Daoy (cell line): ENCODE measurements at regions not wholly inside any gene's neighbourhood (a gene's known extent, or its start where the extent isn't known, plus 50 kb on each side); places are given as distances from the start of the nearest gene placed in this dataset.

Experiments
- DNase-seq: peaks from one replicate; pipeline ENCODE4 v3.0.0-alpha.2; 2015; ENCODE audit warnings: low read depth

DNA sequence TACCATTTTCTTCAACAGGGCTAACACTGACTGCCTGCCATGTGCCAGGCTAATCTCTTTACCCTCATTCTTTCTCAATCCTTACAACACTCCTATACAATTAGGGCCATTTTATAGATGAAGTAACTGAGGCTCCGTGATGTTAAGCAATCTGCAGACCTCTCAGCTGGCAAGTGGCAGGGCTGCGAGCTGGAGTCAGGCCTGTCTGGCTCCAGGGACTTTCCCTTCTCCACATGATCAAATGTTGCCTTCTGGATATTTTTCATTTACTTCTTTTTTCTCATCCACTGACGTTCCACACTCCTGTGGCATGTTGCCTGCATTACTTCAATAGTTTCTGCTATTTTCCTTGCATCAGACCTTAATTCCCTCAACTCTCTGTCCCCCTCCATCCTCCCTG lies 55.2 kb upstream of the TAGAP start:
- DNase-seq = no peak

GRCh38 chr6:159099276-159099675 lies 54.5 kb upstream of the TAGAP start:
- DNase-seq = no peak

DNA sequence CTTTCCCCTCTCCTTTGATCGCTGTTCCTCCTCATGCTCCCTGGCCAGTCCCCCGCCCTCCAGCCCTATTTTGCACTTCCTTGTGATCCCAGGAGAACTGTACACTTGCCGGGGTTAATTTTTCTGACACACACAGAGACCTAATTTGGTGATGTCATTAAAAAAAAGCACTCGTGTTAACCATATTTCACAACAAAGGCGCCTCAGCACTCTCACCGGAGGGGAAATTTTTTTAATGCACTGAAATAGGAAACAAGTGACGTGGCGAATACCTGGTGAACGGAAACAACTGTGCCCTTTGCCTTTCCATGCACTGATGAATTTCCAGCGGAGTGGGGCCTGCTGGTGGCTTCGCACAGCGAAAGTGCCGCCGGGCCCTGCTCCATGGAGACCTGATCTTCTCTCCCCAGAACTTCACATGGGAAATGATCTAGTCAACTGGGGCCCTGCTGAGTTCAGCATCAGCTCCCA lies 53.9 kb upstream of the TAGAP start:
- DNase-seq = no peak

- DNase-seq = no peak
These were observed 52.5 kb upstream of the TAGAP start for GRCh38 chr6:159097256-159097655.

- no peak for DNase-seq
These were observed 50.8 kb upstream of the TAGAP start for GRCh38 chr6:159095616-159096015.

DNA sequence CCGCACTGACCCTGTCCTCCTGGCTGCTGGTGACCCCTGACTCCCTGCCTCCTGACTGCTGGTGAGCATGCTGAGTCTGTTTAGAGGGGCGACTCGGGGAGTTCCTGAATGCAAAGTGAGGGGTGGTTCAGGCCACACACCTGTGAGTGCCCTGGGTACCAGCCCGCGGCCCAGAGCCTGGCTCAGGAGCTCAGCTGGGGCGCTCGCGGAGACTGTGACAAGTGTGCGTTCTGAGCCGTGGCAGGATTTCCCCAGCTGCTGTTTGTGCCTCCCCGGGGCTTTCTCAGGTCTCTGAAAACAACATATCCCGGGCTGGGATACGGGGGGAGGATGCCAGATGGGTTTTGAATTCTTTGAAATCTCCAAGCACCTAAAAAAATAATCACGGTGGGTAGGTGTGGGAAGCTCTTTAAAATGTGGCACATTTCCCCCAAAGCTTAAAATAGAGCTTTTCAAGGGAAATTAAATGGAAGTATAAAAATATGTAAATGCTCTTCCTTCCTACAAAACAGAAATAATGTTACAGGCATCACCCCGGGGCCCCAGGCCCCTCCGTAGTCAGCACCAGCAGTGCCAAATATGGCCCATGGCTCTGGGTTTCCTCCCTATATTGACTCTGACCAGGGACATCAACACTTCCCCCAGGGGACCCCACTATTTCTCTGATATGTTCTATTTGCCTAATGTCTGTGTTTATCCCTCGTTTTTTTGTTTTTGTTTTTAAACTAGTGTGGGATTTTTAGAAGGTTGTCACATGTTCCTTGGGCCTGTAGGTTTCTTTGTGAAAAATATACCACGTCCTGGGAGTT lies 49.9 kb upstream of the TAGAP start:
- no peak for DNase-seq
